K562 (cell line): ENCODE measurements at regions not wholly inside any gene's neighbourhood (a gene's known extent, or its start where the extent isn't known, plus 50 kb on each side); places are given as distances from the start of the nearest gene placed in this dataset.

Source experiments
- ATAC-seq: fragments of 200-7000 bp; cut with Tn5 transposase; 3 replicates; pipeline ENCODE4 v1.9.1; 2020; ENCODE audit warnings: moderate library complexity
- BruUV-seq: library from RNA; stranded (reverse); fragments of 400-500 nt; replicated peaks from 2 replicates; lab custom pipeline; 2021; lab: Mats Ljungman, UMichigan
- CTCF ChIA-PET: fragments of 300-600 bp; formaldehyde crosslinking; extraction: SDS; loops from one replicate; lab custom pipeline; 2021; ENCODE audit warnings: low intra/inter-chr PET ratio; lab: Yijun Ruan, JAX
- POLR2A ChIA-PET: fragments of 300-600, 350-650 bp; sonication (Branson Sonifier 250); formaldehyde crosslinking; extraction: SDS; loops from one replicate; lab custom pipeline; 2021; ENCODE audit warnings: antibody characterized with exemption, inconsistent platforms; lab: Yijun Ruan, JAX
- DNase-seq, 4 experiments: peaks; one replicate each; pipeline versions ENCODE4 v3.0.0 to v3.0.0-alpha.2; 2011 to 2018; ENCODE audit warnings: low spot score in 3 of 4, mixed read lengths in 3 of 4; ENCODE audit errors: extremely low read depth in 1 of 4
- FAIRE-seq: peaks from 2 replicates; lab custom pipeline; 2011; peaks lifted over from hg19 to GRCh38; lab: Jason Lieb, UNC
- H2AFZ ChIP-seq: 2 replicates; pipeline ENCODE4 v1.6.0; 2011; ENCODE audit warnings: low read depth, low read length, control low read depth, inconsistent platforms
- H3K27ac ChIP-seq: fragments of 200-600 bp; 3 replicates; pipeline ENCODE4 v1.8.0; 2011; ENCODE audit warnings: low read depth, mild to moderate bottlenecking, control low read depth, inconsistent platforms, low read length, moderate library complexity, mixed read lengths; ENCODE audit errors: extremely low read depth
- H3K27me3 ChIP-seq, 2 experiments: fragments of 300-600 bp in 1 of 2; 2 replicates in 1 of 2; 3 replicates in 1 of 2; pipeline versions ENCODE4 v1.6.0 to v1.8.0; 2011; ENCODE audit warnings: inconsistent platforms in 2 of 2, low read length in 2 of 2, mild to moderate bottlenecking in 1 of 2, mixed read lengths in 1 of 2, moderate library complexity in 1 of 2; ENCODE audit not compliant: control insufficient read depth in 2 of 2, insufficient read depth in 2 of 2
- H3K36me3 ChIP-seq: fragments of 300-600 bp; 3 replicates; pipeline ENCODE4 v1.8.0; 2011; ENCODE audit warnings: mild to moderate bottlenecking, low read length, inconsistent platforms; ENCODE audit not compliant: control insufficient read depth, insufficient read depth
- H3K4me1 ChIP-seq, 2 experiments: fragments of 200-600 bp in 1 of 2; replicated peaks in 1 of 2; 2 replicates in 1 of 2; 3 replicates in 1 of 2; pipeline versions ENCODE4 v1.5.1 to v1.8.0; 2011; ENCODE audit warnings: inconsistent platforms in 2 of 2, low read length in 2 of 2, mild to moderate bottlenecking in 1 of 2, mixed read lengths in 1 of 2, moderate library complexity in 1 of 2; ENCODE audit not compliant: control insufficient read depth in 2 of 2, insufficient read depth in 2 of 2
- H3K4me2 ChIP-seq: 2 replicates; pipeline ENCODE4 v1.6.1; 2011; ENCODE audit warnings: low read length, control low read depth, inconsistent platforms, mixed read lengths; ENCODE audit not compliant: insufficient read depth
- H3K4me3 ChIP-seq: fragments of 200-600 bp; sonication (generic), shearing (Covaris generic); 2 replicates; pipeline ENCODE4 v1.5.1; 2016; ENCODE audit warnings: control low read depth, inconsistent platforms
- H3K79me2 ChIP-seq: fragments of 200-600 bp; 3 replicates; pipeline ENCODE4 v1.8.0; 2011; ENCODE audit warnings: low read length, inconsistent platforms; ENCODE audit not compliant: control insufficient read depth, insufficient read depth
- H3K9ac ChIP-seq, 2 experiments: 2 replicates each; pipeline versions ENCODE4 v1.6.0 to v1.6.1; 2011; ENCODE audit warnings: low read depth in 2 of 2, low read length in 2 of 2, control low read depth in 1 of 2, inconsistent platforms in 1 of 2, mild to moderate bottlenecking in 1 of 2, mixed read lengths in 1 of 2; ENCODE audit not compliant: insufficient read depth in 1 of 2
- H3K9me1 ChIP-seq: one replicate; pipeline ENCODE4 v1.6.0; 2011; ENCODE audit warnings: inconsistent platforms, mild to moderate bottlenecking, low read length, moderate library complexity; ENCODE audit not compliant: control insufficient read depth, insufficient read depth
- H3K9me3 ChIP-seq: replicated peaks from 2 replicates; pipeline ENCODE4 v1.5.1; 2011; ENCODE audit warnings: low read depth, low read length, inconsistent platforms; ENCODE audit not compliant: control insufficient read depth, insufficient read depth
- H4K20me1 ChIP-seq: replicated peaks from 2 replicates; pipeline ENCODE4 v1.6.1; 2011; ENCODE audit warnings: low read length, inconsistent platforms, mixed read lengths; ENCODE audit not compliant: control insufficient read depth, insufficient read depth
- ATF4 ChIP-seq: fragments of 450-650 bp; formaldehyde crosslinking; IDR thresholded peaks from 2 replicates; pipeline ENCODE4 v1.4.0; 2022; ENCODE audit warnings: mild to moderate bottlenecking, moderate library complexity
- KLF13 ChIP-seq: fragments of 450-650 bp; IDR thresholded peaks from 2 replicates; pipeline ENCODE4 v1.6.1; 2016; ENCODE audit warnings: missing genetic modification characterization, low read depth, mild to moderate bottlenecking, missing compliant biosample characterization, moderate library complexity, borderline replicate concordance
- L3MBTL2 ChIP-seq: fragments of 450-650 bp; IDR thresholded peaks from 2 replicates; pipeline ENCODE4 v1.6.1; 2016; ENCODE audit warnings: mild to moderate bottlenecking, moderate library complexity
- SOX6 ChIP-seq: fragments of 450-650 bp; IDR thresholded peaks from 2 replicates; pipeline ENCODE4 v1.6.1; 2014; ENCODE audit warnings: mild to moderate bottlenecking
- ZZZ3 ChIP-seq: fragments of 450-650 bp; IDR thresholded peaks from 2 replicates; pipeline ENCODE4 v1.6.1; 2016; ENCODE audit warnings: antibody characterized with exemption, mild to moderate bottlenecking, moderate library complexity
- WGBS: fragments of 100-300 bp; shearing (Covaris generic); methylation state at CpG from one replicate; pipeline ENCODE4 v1.1.6; 2016; ENCODE audit warnings: low coverage, mixed read lengths; ENCODE audit not compliant: insufficient coverage; ENCODE audit errors: missing lambda C conversion rate; 5-methylcytosine and 5-hydroxymethylcytosine counted together
- in situ Hi-C: fragments of 300-500 bp; cut with MboI; formaldehyde crosslinking; loops from 4 replicates; pipeline ENCODE4 v1.15.0; 2018; ENCODE audit warnings: inconsistent platforms, mixed read lengths
- intact Hi-C: fragments of 100-400 bp; cut with micrococcal nuclease; formaldehyde crosslinking; loops from 2 replicates; pipeline ENCODE4 v1.14.2; 2022

DNA sequence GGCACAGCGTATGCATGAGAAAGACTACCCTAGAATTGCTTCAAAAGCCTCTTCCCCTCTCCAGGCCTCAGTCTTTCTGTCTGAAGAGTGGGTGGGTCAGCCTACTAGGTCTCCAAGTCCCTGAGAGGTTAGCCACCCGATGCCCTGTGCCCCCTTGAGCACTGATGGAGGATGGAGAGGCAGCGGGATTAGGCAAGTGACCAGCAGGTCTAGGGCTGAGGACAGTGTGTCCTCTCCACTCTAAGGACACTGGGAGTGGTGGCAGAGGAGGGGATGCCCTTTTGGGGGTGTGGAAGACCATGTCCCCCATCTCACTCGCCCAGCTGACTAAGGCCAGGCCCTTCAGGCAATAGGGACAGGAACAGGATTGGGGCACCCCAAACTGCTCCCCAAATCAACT is 72.2 kb upstream of the WNT11 start:
- H3K9me1 ChIP-seq = no peaks in the 10 kb centered on the region
- no peak overlapping the region for H3K27ac ChIP-seq
- ChIA-PET POLR2A (interaction anchor here (0.7 kb wide), 1 partner anchor 44 kb away, joined by 3 read pairs; no protein-coding TSS in a partner anchor), CTCF (no interaction called here)
- H3K9ac ChIP-seq = no peak overlapping the region
- no peak overlapping the region for H3K4me2 ChIP-seq
- H4K20me1 ChIP-seq = peaks cover 10% of the 10 kb centered on the region; the same call in 1 of the 2 replicates
- no peaks in the 10 kb centered on the region; the same call in 1 of the 2 replicates for H3K9me3 ChIP-seq
- H3K4me1 ChIP-seq = peaks cover 0 to 21% of the 10 kb centered on the region in 2 experiments; a peak in 2 of 5 replicates
- ATAC-seq (no peak), DNase-seq (no peak), FAIRE-seq (no peak)
- no peak overlapping the region for H3K4me3 ChIP-seq
- no peak for TF ChIP-seq SOX6
- no peak for TF ChIP-seq KLF13
- no peak for TF ChIP-seq L3MBTL2
- no peak for TF ChIP-seq ZZZ3
- TF ChIP-seq ATF4 (CRISPR knock-in tag) = no peak
- in situ Hi-C loops = no loop called here
- BruUV-seq = no TSS peak
- peaks cover 46 to 88% of the 10 kb centered on the region in 2 experiments for H3K27me3 ChIP-seq
- no peak overlapping the region for H2AFZ ChIP-seq
- WGBS = 6% methylated on average over 4 of the region's 4 CpGs
- intact Hi-C loops = no loop called here
- no peaks in the 10 kb centered on the region for H3K36me3 ChIP-seq
- no peaks in the 10 kb centered on the region for H3K79me2 ChIP-seq
